GM12865 (cell line): ENCODE measurements at regions not wholly inside any gene's neighbourhood (a gene's known extent, or its start where the extent isn't known, plus 50 kb on each side); places are given as distances from the start of the nearest gene placed in this dataset.

Source experiments
- DNase-seq: peaks from one replicate; pipeline ENCODE4 v3.0.0; 2010; ENCODE audit warnings: low read depth
- H3K4me3 ChIP-seq: 2 replicates; pipeline ENCODE4 v1.5.1; 2011; ENCODE audit warnings: mild to moderate bottlenecking, low read depth, low read length, control low read depth
- TF ChIP-seq, protein P1 (sequence below): IDR thresholded peaks from 2 replicates; pipeline ENCODE4 v1.5.1; 2011; ENCODE audit warnings: low read length, control low read depth, low read depth, inconsistent platforms; ENCODE audit not compliant: insufficient read depth; ENCODE audit errors: missing control alignments

- TF ChIP-seq, protein P1, sequence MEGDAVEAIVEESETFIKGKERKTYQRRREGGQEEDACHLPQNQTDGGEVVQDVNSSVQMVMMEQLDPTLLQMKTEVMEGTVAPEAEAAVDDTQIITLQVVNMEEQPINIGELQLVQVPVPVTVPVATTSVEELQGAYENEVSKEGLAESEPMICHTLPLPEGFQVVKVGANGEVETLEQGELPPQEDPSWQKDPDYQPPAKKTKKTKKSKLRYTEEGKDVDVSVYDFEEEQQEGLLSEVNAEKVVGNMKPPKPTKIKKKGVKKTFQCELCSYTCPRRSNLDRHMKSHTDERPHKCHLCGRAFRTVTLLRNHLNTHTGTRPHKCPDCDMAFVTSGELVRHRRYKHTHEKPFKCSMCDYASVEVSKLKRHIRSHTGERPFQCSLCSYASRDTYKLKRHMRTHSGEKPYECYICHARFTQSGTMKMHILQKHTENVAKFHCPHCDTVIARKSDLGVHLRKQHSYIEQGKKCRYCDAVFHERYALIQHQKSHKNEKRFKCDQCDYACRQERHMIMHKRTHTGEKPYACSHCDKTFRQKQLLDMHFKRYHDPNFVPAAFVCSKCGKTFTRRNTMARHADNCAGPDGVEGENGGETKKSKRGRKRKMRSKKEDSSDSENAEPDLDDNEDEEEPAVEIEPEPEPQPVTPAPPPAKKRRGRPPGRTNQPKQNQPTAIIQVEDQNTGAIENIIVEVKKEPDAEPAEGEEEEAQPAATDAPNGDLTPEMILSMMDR: no peak
- no peak for DNase-seq
- H3K4me3 ChIP-seq: no peak overlapping the region
These were observed 1491.2 kb downstream of the BRD1 start for GRCh38 chr22:48336339-48337060.

- no peak overlapping the region for H3K4me3 ChIP-seq
- TF ChIP-seq, protein P1: no peak
- DNase-seq: no peak
These were observed 1492.1 kb downstream of the BRD1 start for GRCh38 chr22:48335442-48336139.

DNA sequence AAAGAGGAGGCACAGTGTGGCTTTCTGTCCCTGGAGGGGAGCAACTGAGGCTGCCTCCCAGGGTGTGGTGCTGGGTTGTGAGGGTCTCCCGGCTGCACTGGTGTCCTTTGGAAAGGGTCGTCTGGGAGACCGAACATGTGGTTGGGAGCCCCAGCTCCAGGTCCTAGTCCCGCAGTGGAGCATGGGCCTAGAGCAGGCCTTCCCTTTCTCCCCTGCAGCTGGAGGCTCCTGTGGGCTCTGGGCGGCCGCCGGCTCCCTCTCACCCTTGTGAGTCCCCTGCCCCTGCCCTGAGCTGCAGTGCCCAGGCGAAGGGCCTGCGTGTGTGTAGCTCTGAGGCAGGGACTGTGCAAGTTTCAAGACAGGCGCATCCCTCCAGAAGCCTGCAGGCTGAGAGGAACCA lies 1492.7 kb downstream of the BRD1 start:
- no peak for DNase-seq
- no peak overlapping the region for H3K4me3 ChIP-seq
- TF ChIP-seq, protein P1: no peak

DNA sequence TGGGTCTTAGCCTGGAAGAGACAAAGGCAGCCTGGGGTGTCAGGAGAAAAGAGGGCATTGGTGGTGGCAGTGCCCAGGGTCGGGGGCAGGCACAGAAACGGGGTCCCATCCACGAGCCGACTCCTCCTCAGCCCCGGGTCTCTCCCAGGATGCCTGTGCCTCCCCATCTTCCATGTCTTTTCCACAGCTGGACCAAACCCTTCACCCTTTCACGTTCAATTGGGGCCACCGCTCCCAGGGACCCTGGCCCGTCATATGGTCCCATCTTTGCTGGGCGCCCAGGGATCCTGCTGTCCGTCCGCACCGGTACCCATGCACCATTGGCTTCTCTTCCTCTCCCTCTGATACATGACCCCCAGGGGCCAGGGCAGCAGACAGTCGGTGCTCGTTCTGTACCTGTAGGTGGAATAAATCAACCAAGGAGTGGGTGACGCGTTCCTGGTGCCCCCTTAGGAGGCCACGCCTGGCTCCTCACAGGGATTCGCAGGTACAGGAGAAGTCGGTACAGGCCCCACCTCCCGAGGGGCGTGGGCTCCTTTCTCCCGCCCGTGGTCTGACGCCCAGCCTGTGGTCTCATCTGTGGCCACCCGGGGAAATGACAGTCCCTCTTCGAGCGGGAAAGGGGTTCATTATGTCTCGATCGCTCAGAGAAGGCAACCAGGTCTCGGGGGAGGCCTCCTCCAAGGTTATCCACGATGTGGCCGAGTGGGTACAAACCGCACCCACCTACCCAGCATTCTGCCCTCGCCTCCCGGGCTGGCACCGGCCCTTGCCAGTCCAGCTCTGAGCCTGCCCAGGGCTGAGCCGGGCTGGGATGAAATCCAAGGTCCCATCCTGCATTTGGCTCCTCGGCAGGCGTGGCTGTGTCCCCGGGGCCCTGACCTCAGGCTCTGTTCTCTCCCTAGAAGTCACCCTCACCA lies 1493.6 kb downstream of the BRD1 start:
- DNase-seq: no peak
- no peak overlapping the region for H3K4me3 ChIP-seq
- TF ChIP-seq, protein P1: no peak

DNA sequence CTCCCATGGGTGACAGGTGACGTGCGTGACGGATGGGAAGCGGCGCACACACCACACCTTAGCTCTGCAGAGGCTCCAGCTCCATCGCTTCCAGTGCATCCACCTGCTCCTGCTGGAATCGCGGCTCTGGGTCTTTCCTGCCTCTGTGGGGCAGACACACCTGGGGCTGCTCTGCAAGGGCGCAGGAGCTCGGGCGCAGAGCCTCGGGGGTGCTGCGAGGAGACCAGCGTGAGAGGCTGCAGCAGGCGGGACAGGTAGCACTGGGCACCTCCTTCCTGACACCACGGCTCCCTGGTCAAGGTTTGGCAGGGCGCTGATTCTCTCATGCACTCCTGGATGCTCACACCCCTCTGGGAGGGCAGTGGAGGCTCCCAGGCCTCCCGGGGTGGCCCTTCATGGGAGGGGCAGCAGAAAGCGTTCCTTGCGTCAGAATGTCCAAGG lies 1494.3 kb downstream of the BRD1 start:
- H3K4me3 ChIP-seq: no peak overlapping the region
- TF ChIP-seq, protein P1: no peak
- DNase-seq: no peak

GRCh38 chr22:48332438-48333322 lies 1495.0 kb downstream of the BRD1 start:
- TF ChIP-seq, protein P1: no peak

More at GRCh38 chr22:48332438-48333322, 1495.0 kb downstream of the BRD1 start:
- no peak for DNase-seq
- H3K4me3 ChIP-seq: no peak overlapping the region
